ENCODE measurements at regions not wholly inside any gene's neighbourhood (a gene's known extent, or its start where the extent isn't known, plus 50 kb on each side); places are given as distances from the start of the nearest gene placed in this dataset.

DNA sequence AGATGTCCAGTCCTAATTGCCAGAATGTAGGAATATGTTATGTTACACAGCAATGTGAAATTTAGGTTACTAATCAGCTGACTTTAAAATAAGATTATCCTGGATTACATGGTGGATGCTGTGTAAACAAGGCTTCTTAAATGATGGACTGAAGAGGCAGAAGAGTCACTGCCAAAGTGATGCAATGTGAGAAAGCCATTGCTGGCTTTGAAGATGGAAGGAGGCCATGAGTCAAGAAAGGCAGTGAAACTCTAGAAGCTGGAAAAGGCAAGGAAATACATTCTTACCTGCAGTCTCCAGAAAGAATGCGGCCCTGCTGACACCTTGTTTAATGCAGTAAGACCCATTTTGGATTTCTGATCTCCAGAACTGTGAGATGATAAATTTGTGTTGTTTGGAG is 179.1 kb upstream of the ZPLD1 start:
- DNase-seq, result no peak

DNA sequence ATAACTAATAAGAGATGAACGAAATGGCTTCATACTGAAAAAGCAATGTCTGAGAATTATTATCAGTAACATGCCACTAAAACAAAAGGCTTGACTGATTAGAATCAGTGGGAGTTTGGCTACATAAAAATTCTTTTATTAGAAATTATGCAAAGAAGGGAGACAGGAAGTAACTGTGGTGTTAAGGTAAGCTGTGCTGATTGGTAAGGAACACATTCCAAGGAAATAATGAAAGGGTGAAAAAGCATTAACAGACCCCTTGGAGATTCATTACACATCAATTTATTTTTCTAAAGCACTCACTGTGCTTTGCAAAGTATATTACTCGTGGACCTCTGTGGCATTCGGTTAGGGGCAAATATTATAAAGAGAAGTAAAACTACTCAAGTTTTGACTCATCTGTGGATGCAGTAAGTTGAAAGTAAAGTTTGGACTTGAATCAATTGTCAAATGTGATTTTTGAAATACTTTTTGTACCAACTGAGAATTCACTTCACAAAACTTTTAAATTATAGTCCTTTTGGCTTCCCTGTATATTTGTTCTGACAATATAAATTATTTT is 176.1 kb upstream of the ZPLD1 start:
- DNase-seq, result no peak

DNA sequence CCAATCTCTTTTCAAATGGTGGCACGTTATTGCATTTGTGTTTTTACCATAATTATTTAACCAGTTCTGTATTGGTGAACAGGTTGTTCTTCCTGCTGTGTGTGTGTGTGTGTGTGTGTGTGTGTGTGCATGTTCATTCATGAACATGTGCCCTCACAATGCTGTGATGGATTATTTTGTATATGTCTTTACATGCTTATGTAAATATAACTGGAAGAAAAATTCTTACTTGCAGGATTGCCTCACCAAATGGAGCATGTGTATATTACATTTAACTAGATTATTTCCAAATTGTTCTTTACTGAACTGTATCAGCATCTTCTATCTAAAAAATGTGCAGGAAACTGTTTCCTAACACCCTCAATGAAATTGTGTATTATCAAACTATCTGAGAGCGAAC is 175.2 kb upstream of the ZPLD1 start:
- DNase-seq, result no peak

DNA sequence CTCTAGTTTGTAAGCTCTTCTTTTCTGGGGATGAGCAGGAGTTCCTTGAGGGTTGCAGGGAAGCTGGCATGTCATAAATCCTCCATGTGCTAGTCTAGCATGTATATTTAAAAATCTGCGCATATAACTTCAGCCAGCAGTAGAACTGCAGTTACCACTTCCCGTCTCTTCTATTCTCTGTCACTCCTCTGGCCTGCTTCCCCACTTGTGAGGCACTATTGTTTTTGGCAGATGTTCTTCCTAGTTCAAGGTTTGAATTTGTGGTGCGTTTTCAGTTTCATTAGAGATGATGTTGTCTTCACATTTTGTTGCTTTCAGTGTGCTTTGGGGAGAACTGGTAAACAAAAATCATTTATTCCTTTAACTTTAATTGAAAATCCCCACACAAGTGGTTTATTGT is 169.1 kb upstream of the ZPLD1 start:
- no peak for DNase-seq

DNA sequence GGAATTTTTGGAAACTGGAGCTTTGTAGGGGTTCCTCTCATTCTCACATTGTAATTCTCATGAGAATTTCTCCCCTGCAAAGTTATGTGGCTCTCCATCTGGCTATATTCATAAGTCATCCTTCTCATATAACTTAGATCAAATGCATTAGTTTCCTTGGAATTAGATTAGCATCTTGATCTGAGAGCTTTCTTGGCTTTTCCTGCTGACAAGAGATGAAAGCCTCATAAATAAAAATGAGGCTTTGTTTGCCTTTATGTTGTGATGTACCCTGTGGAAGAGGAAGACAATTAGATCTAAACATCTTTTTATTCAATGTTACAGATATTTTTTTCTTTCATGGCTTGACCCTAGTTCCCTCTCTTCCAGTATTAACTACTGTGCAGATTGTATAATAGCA is 165.4 kb upstream of the ZPLD1 start:
- DNase-seq, result no peak

DNA sequence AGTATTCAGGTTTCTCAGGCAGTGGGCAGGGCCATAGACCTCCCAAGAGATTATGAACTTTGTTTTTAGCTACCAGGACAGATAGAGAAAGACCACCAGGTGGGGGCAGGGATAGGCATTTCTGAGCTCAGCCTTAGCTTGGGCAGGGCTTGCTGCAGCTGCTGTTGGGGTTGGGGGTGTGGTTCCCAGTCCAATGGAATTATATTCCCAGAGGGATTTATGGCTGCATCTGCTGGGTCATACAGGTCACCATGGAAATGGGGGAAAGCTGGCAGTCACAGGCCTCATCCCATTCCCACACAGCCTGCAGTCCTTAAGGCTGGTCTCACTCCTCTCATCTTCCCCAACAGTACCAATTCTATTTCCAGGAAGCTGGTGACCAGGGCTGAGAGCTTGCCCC is 144.6 kb upstream of the ZPLD1 start:
- no peak for DNase-seq

DNA sequence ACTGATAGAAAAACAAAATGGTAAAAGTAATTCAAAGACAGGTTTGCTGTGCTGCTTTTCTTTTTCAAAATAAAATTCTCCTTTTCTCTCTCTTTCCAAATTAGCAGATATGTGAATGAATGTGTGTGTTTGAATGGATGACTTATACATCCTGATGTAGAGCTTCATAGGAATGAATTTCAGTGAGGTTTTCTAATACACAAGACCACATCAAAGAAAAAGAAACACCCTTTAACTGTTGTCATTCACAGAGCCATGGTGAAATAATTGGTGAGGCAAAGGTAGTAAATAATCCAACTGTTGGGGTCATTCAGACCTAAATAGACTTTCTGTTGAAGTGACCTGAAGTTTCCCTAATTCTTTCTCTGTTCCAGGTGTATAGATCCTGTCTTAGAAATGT is 139.1 kb upstream of the ZPLD1 start:
- DNase-seq, result no peak

DNA sequence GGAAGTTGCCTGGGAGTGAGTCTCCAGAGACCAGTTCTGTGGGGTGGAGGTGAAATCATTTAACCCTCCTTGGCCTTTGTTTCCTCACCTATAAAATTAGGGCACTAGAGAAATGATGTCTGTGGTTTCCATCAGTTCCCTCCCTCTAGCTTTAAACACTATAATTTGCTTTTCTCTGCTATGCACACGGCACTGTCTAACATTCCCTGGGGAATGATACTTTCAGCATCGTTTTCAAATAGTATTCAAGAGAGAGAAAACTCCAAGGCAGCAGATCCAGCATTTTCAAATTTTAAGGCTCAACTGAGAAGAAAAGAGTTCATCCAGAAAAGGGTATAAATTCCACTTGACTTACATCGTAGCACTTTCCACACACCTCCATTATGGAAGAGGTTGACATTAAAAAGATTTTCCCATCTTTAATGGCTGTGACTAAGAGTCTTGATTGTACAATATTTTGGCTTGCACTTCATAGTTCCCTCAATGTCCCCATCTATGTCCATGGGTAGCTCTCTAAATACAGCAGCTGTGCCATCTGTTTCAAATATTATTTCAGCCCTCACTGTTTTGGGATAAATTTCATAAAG is 137.7 kb upstream of the ZPLD1 start:
- no peak for DNase-seq

DNA sequence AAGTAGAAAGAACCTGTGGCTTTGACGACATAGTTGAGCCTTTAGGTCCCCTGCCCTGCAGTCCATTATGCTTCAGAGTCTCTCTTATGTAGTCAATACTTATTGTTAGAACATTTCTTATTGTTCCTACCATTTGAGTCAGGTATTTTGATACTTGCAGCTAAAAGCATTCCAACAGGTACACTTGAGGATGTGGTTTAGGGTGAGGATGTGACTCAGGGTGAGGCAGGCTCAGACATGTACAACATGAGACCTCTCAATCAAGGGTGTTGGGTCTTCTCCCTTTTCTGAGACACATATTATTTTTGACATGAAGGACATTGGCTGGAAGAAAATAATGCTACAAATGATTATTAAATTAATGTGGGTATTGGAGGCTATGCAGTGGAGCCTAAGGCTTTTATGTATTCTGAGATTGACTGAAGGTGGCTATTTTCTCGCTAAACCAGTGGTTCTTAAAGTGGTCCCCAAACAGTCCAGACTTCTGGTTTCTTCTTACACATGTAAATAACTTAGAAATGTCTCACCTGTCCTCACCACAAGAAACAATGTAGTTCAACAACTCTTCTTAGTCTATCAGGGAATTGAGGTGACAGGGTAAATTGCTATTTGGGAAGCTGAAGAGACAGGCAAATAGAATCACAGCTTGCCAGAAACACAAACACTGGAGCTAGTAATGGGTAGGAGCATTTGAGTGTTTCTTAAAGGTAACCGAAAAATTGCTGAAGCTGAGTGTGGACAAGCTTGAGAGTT is 135.5 kb upstream of the ZPLD1 start:
- DNase-seq, result peak; percentile 2

DNA sequence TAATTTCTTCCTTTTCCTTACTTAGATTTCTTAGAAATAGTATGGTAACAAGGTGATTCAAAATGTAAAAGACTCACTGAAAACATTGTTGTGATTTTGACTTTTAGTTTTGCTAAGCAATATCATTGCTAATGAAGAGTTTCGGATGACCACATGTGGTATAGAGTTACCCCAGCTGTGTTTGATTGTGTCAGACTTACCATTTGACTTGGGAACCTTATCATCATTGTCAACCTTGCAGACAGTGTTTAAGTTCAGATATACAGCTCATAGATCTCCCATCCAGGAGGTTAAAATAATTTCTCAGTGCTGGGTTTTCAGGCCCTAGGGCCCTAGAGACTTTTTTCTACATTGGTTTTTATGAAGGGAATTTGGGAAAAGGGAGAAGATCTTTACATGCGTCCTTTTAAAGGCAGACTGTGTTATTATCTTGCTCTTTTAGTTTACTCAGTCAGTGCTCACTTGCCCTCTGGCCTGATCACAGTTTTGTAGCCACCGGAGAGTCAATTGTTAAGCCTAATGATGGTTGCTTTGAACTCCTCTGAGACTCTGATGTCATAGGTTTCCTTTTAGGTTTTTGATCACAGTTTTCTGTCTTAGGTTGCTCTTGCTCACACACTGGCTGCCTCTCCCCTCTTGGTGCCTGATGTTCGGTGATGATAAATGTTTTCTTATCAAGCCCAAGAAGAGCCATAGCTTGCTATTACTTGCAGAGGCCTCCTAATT is 133.5 kb upstream of the ZPLD1 start:
- DNase-seq, result no peak

DNA sequence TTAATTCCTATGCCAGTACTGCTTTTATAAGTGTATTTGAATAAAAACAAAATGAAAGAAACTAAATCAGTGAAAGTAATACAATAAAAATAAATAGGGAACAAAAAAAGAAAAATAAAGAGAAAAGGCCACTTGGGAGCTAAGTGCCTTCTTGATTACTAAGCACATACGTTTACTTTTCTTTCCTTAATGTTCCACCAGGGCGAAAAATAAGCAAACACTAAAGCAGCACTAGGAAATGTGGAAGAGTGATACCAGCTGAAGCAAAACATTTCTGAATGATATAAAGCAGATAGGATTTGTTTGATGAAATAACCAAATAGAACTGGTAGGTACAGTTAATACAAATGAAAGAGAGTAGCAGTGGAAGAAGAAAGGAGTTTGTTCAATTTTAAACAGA is 132.8 kb upstream of the ZPLD1 start:
- no peak for DNase-seq

DNA sequence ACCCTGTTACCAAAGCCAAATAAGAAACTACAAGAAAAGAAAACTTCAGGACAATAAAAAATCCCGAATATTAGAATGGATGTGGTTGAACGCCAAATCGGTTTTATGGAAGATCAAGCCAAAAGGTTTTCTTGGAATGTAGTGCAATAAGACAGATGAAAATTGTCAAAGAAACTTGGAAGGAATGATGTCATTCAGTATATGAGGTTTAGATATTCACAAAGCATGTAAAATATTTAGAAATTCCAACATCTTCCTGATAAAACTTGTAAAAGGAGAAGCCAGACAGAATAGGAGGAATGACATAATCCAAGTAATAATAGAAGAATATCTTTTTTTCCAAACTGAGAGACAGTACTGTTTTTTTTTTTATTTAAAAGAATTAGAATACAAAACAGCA is 130.3 kb upstream of the ZPLD1 start:
- DNase-seq, result no peak

DNA sequence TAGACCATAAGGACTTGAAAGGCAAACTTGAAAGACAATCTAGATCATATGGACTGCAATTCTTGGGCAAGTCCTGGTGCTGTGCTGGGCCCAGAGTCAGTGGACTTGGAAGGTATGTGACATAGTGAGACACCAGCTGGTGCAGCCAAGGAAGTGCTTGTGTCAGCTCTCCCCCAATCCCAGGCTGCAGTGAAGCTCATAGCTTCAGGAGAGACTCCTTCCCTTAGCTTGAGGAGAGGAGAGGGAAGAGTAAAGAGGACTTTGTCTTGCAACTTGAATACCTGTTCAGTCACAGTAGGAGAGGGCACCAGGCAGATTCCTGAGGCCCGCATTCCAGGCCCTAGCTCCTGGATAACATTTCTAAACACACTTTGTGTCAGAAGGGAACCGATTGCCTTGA is 127.4 kb upstream of the ZPLD1 start:
- DNase-seq, result no peak

DNA sequence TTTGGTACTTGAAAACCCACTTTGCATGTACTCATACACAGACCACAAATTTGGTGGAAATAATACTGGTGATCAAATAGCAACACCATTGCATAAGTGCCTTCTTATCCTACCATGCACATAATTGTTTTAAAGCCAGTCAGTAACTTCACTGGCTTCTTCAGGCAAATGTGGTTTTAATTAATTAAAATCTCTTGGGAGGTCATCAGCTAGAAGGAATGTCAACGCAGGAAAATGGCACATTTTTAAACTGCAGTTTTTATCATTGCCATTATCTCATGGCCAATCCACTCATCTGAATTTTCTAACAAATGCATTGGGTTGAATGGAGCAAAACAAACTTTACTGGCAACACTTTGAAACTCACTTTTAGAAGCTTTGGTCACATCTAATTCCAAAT is 105.7 kb upstream of the ZPLD1 start:
- no peak for DNase-seq

DNA sequence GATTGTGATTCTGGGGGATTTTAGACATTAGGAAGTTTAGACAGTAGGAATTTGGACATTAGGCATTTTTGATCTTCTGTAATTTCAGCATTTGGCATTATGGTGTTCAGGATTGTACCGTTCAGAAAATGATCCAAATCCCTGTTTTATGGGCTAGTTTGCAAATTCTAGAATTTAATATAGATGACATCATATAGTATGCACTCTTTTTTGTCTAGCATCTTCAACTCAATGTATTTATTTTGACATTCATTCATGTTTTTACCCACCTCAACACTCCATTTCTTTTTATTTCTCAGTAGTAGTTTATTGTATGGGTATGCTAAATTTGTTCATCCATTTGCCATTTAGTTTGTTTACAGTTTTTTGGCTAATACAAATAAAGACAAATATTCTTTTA is 105.3 kb upstream of the ZPLD1 start:
- no peak for DNase-seq

DNA sequence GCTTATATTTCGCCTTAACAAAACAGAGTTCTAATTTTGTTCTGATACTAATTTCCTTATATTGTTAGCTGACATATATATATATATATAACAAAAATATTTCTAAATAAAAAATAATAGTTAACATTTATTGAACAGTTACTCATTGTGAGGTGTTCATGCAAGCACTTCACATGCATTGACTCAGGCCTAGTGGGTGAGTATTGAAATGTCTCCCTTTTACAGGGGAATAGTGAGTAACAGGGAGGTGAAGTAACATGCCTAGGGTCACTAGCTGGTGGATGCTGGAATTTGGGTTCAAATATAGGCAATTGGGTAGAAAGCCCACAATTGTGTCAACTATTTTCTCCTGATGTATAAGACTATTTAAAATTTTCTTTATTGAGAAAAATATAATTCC is 102.6 kb upstream of the ZPLD1 start:
- DNase-seq, result no peak

DNA sequence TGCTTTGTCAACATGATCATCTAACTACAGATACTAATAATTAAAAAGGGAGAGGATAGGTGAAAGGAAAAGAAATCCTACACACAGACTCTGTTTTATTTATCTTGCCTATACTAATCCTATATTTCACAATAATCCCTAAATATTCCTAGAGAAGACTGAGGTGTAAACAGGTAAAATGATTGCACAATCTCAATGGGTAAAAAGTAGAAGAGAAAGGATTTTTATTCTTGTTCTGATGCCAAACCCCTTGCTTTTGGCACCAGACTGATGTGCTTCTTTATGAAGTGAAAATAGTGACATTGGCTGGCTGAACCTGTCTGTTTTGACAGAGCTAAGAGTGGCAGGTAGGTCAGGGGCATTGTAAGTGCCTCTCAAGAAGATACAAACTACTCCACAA is 101.9 kb upstream of the ZPLD1 start:
- DNase-seq, result no peak

DNA sequence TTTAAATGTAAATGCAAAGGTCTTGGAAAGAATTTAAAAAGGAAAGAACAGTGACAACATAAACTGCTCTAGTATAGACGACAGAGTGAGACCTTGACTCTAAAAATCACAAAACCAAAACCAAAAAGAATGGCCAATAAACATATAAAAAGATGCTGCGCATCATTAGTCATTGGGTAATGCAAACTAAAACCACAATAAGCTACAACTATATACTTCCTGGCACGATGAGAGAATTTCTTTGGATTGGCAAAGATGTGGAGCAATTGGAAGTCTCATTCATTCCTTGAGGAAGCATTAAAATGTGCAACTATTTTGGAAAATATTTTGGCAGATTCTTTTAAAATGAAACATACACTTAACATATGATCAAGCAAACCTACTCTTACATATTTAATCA is 98.7 kb upstream of the ZPLD1 start:
- DNase-seq, result no peak

DNA sequence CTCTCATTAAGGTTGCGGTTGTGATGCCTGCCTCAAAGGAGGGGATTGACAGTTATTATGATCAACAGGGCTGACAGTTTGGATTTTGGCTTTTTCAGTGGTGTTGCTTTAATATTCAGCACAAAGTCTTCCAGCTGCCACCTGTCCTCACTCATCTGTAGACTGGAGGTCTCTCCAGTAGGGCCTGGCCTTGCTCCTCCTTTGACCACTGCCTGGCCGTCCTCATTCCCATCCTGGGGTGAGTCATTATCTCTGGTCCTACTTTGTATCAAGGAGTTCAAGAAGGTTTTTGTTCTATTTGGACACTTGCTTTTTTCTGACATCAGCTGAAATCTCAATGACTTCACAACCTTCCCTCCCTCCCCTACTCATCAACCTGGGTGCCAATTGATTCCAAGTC is 95.1 kb upstream of the ZPLD1 start:
- no peak for DNase-seq

DNA sequence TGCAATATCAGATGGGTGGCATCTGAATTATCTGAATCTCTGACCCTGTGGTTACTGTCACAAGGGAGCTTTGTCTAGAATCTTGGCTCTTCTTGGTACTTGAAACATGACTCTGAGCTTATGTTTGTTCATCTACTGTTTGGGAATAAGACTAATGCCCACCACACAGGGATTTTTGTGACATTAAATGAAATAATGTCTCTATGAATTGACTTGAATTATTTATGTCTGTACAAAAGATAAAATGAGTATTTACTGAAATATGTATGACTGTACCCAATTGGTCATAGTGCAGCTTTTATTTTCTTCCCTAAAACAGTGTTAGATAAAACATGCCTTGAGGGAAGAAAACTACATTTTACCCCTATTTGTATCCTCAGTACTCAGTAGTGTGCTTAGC is 87.9 kb upstream of the ZPLD1 start:
- no peak for DNase-seq

DNA sequence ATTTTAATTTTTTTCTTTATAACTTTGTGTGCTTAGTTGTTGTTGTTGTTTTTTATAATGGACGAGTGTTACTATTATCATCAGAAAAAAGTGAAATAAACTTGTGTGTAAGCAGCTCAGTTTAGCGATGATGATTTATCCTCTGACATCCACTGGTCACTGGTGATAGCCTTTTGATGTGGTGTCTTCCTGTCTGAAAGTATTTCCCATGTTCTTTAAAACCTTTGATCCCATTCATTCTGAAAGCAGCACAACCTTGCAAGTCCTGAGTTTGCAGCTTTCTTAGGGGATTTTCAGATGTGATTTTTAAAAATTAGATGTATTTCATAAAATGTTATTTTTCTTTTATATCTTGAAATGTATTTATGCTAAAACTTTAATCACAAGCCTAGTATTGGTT is 85.9 kb upstream of the ZPLD1 start:
- DNase-seq, result no peak

DNA sequence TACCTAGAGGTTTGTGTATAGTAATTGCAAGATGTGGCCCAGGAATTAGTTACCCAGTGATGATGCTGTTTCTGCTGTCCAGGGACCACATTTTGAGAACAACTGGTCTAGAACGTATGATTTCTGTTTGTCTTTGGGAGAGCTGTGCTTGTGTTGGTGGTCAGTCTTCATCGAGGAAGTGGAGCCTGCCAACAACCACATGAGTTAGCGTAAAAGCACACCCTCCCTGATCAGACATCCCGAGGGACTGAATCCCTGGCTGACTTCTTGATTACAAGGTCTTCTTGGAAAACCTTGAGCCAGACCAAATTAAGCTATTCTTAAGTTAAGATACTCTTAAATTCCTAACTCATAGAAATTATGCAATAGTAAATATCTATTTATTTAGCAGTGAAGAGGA is 81.7 kb upstream of the ZPLD1 start:
- DNase-seq, result no peak

DNA sequence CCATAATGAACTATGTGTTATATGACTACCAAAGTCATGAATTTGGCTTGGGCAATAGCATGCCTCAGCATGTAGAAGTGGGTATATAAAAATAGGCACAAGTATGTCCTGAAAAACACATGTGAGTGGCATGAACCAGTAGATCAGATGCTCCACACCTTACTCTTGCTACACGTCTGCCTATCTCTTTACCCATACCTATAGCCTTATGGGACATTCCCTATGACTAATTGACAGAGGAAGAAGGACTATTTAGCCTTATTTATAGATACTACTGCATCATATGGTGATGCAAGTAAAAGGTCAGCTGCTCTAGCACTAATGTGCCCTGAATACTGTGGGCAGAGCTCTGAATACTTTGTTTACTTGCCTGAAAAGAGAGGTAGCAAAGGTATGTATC is 81.0 kb upstream of the ZPLD1 start:
- DNase-seq, result no peak

DNA sequence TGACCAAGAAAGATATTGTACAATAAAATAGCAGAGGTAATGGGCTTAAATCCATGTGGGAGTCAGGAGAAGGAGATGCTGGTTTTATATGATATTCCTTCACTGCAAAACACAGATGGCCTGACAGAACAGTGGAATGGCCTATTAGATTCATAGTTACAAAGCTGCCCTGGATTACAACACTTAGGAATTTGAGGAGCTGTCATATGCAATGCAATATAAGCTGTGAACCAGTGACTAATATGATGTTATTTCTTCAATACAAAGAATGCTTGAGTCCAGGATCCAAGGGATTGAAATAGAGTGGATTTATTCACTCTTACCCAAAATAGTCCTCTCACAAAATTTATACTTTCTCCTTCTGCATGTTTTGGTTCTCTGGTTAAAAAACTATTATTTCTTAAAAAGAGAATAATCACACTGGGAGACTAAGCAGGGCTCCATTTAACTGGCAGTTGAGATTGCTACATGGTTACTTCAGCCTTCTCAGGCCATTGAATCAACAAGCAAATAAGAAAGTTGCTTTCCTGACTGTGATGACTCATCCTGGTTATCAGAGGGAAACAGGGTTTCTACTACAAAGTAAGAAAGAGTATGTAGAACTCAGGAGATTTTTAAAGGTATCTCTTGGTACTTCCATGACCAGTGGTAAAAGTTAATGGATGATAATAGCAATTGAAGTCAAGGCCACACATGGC is 79.8 kb upstream of the ZPLD1 start:
- DNase-seq, result no peak

Data from NK-92 treated with Interleukin-12 subunit alpha and Interleukin-12 subunit beta, amount 100 ng/mL, for 24 hours (cell line).